Chondrocyte (in vitro differentiated cells): ENCODE measurements at regions not wholly inside any gene's neighbourhood (a gene's known extent, or its start where the extent isn't known, plus 50 kb on each side); places are given as distances from the start of the nearest gene placed in this dataset.

Source experiments
- DNase-seq: peaks from one replicate; pipeline ENCODE4 v3.0.0; 2021; ENCODE audit warnings: mixed read lengths, low spot score
- H3K27ac Mint-ChIP-seq: one replicate; pipeline ENCODE4 v1.8.0; 2021; ENCODE audit warnings: mild to moderate bottlenecking, moderate library complexity, mixed read lengths; ENCODE audit not compliant: unreplicated experiment
- H3K27me3 Mint-ChIP-seq: 2 replicates; pipeline ENCODE4 v1.8.0; 2021; ENCODE audit warnings: low read depth, mixed read lengths
- H3K36me3 Mint-ChIP-seq: 2 replicates; pipeline ENCODE4 v1.8.0; 2021; ENCODE audit warnings: low read depth, mixed read lengths
- H3K4me1 Mint-ChIP-seq: 2 replicates; pipeline ENCODE4 v1.8.0; 2021; ENCODE audit warnings: low read depth, mild to moderate bottlenecking, mixed read lengths
- H3K4me3 Mint-ChIP-seq: one replicate; pipeline ENCODE4 v1.8.0; 2021; ENCODE audit warnings: mild to moderate bottlenecking, moderate library complexity, mixed read lengths; ENCODE audit not compliant: unreplicated experiment
- H3K9me3 Mint-ChIP-seq: 2 replicates; pipeline ENCODE4 v1.8.0; 2021; ENCODE audit warnings: low read depth, mixed read lengths
- TF ChIP-seq, protein P1 (sequence below): fragments of 200-600 bp; sonication (generic); IDR thresholded peaks from 2 replicates; pipeline ENCODE4 v1.5.0; 2021; ENCODE audit warnings: antibody characterized with exemption, mild to moderate bottlenecking, moderate library complexity

- no peak for DNase-seq
- peaks cover 21% of the 10 kb centered on the region for H3K27me3 Mint-ChIP-seq
- H3K4me1 Mint-ChIP-seq, result peaks cover 10% of the 10 kb centered on the region
- no peaks in the 10 kb centered on the region for H3K9me3 Mint-ChIP-seq
- H3K36me3 Mint-ChIP-seq, result no peaks in the 10 kb centered on the region
- H3K27ac Mint-ChIP-seq, result no peak overlapping the region
- H3K4me3 Mint-ChIP-seq, result no peak overlapping the region
- TF ChIP-seq, protein P1, sequence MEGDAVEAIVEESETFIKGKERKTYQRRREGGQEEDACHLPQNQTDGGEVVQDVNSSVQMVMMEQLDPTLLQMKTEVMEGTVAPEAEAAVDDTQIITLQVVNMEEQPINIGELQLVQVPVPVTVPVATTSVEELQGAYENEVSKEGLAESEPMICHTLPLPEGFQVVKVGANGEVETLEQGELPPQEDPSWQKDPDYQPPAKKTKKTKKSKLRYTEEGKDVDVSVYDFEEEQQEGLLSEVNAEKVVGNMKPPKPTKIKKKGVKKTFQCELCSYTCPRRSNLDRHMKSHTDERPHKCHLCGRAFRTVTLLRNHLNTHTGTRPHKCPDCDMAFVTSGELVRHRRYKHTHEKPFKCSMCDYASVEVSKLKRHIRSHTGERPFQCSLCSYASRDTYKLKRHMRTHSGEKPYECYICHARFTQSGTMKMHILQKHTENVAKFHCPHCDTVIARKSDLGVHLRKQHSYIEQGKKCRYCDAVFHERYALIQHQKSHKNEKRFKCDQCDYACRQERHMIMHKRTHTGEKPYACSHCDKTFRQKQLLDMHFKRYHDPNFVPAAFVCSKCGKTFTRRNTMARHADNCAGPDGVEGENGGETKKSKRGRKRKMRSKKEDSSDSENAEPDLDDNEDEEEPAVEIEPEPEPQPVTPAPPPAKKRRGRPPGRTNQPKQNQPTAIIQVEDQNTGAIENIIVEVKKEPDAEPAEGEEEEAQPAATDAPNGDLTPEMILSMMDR, result no peak
These were observed 445.1 kb upstream of the CDH20 start for GRCh38 chr18:60888071-60888624.

DNA sequence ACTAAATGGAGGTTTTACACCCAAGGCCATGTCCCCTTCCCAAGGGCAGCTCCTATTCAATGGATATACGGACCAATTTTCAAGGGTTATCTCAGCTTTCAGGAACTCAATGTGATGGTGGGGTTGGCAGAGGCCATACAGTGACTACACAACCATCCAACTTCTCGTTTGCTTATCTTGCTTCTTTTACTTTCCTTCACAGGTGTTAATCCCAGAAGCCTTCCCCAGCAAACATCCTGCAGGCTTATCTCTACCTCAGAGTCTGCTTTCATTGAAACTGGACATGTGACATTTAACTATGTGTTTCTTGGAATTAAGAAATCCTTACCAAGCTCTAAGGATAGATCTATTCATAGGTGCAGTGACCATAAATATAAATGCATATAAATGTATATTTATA lies 443.8 kb upstream of the CDH20 start:
- H3K27me3 Mint-ChIP-seq, result peaks cover 13% of the 10 kb centered on the region
- no peak overlapping the region for H3K4me3 Mint-ChIP-seq
- TF ChIP-seq, protein P1, result no peak
- peaks cover 12% of the 10 kb centered on the region for H3K4me1 Mint-ChIP-seq
- H3K9me3 Mint-ChIP-seq, result no peaks in the 10 kb centered on the region
- H3K36me3 Mint-ChIP-seq, result no peaks in the 10 kb centered on the region
- H3K27ac Mint-ChIP-seq, result no peak overlapping the region
- DNase-seq, result no peak

DNA sequence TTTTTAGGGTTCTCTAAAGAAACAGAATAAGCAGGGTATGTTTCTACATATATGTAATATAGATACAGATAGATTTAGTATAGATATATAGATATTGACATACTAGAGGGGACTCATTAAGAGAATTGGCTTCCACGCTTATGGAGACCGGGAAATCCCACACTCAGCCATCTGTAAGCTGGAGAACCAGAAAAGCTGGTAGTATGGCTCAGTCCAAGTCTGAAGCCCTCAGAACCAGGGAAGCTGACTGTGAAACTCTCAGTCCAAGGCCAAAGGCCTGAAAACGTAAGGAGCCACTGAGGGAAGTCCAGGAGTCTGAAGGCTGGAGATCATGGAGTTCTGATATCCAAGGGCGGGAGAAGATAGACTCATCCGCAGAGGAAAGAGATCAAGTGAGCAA lies 441.3 kb upstream of the CDH20 start:
- TF ChIP-seq, protein P1, result no peak
- H3K27ac Mint-ChIP-seq, result no peak overlapping the region
- peaks cover 7% of the 10 kb centered on the region for H3K27me3 Mint-ChIP-seq
- DNase-seq, result no peak
- no peaks in the 10 kb centered on the region for H3K9me3 Mint-ChIP-seq
- peaks cover 12% of the 10 kb centered on the region for H3K4me1 Mint-ChIP-seq
- no peaks in the 10 kb centered on the region for H3K36me3 Mint-ChIP-seq
- no peak overlapping the region for H3K4me3 Mint-ChIP-seq

DNA sequence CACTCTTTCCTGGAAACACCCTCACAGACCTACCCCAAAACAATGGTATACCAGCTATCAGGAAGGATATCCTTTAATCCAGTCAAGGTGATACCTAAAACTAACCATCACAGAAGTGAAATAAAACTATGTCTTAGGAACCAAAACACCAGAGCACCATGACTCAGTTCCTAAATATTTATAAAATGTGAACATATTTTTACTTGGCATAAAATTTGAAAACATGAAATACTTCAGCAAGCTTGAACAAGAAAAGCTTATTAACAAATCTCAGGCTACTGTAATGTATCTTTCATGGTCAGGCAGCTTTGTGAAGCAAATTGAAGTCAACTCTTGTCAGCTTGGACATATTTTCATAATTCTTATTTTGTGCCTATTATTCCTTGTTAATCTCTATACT lies 440.8 kb upstream of the CDH20 start:
- H3K27me3 Mint-ChIP-seq, result peaks cover 4% of the 10 kb centered on the region
- H3K36me3 Mint-ChIP-seq, result no peaks in the 10 kb centered on the region
- no peak for DNase-seq
- peaks cover 12% of the 10 kb centered on the region for H3K4me1 Mint-ChIP-seq
- TF ChIP-seq, protein P1, result no peak
- H3K9me3 Mint-ChIP-seq, result no peaks in the 10 kb centered on the region
- H3K27ac Mint-ChIP-seq, result no peak overlapping the region
- H3K4me3 Mint-ChIP-seq, result no peak overlapping the region

DNA sequence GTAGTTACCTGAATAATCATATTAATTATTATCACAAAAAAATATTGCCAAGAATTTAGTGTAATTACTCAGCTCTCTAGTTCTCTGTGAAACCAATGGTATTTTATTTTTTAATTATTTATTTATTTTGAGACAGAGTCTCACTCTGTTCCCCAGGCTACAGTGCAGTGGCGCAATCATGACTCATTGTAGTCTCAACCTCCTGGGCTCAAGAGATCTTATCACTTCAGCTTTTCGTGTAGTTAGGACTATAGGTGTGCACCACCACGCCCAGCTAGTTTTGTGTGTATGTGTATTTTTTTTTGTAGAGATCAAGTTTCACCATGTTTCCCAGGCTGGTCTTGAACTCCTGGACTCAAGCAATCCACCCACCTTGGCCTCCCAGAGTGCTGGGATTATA lies 440.4 kb upstream of the CDH20 start:
- H3K9me3 Mint-ChIP-seq, result no peaks in the 10 kb centered on the region
- peaks cover 12% of the 10 kb centered on the region for H3K4me1 Mint-ChIP-seq
- H3K36me3 Mint-ChIP-seq, result no peaks in the 10 kb centered on the region
- H3K4me3 Mint-ChIP-seq, result no peak overlapping the region
- DNase-seq, result no peak
- H3K27ac Mint-ChIP-seq, result no peak overlapping the region
- TF ChIP-seq, protein P1, result no peak
- peaks cover 1% of the 10 kb centered on the region for H3K27me3 Mint-ChIP-seq
